NCI-H128 (cell line): ENCODE measurements at regions not wholly inside any gene's neighbourhood (a gene's known extent, or its start where the extent isn't known, plus 50 kb on each side); places are given as distances from the start of the nearest gene placed in this dataset.

Experiments
- DNase-seq: peaks from one replicate; lab custom pipeline; 2025; ENCODE audit not compliant: unreplicated experiment; lab: John Stamatoyannopoulos, UW

GRCh38 chr9:75609401-75609800, 281.1 kb upstream of the PCSK5 start:
- DNase-seq, result no peak

GRCh38 chr9:75610246-75610645, 280.2 kb upstream of the PCSK5 start:
- no peak for DNase-seq

- DNase-seq, result no peak
These were observed 278.3 kb upstream of the PCSK5 start for GRCh38 chr9:75612205-75612604.

GRCh38 chr9:75612754-75613153, 277.7 kb upstream of the PCSK5 start:
- no peak for DNase-seq

GRCh38 chr9:75615284-75615683, 275.2 kb upstream of the PCSK5 start:
- DNase-seq, result peak; percentile 80

GRCh38 chr9:75616052-75616451, 274.4 kb upstream of the PCSK5 start:
- no peak for DNase-seq

- DNase-seq, result no peak
These were observed 273.5 kb upstream of the PCSK5 start for GRCh38 chr9:75616841-75617566.

- DNase-seq, result no peak
These were observed 267.0 kb upstream of the PCSK5 start for GRCh38 chr9:75623462-75623861.

- no peak for DNase-seq
These were observed 265.5 kb upstream of the PCSK5 start for GRCh38 chr9:75624998-75625397.

GRCh38 chr9:75626860-75627259, 263.6 kb upstream of the PCSK5 start:
- no peak for DNase-seq

GRCh38 chr9:75628952-75629351, 261.5 kb upstream of the PCSK5 start:
- no peak for DNase-seq

GRCh38 chr9:75633451-75634057, 256.9 kb upstream of the PCSK5 start:
- no peak for DNase-seq

- no peak for DNase-seq
These were observed 253.9 kb upstream of the PCSK5 start for GRCh38 chr9:75636427-75637045.

GRCh38 chr9:75639971-75640610, 250.4 kb upstream of the PCSK5 start:
- no peak for DNase-seq

GRCh38 chr9:75642522-75642921, 248.0 kb upstream of the PCSK5 start:
- no peak for DNase-seq

- peak; percentile 41 for DNase-seq
These were observed 245.8 kb upstream of the PCSK5 start for GRCh38 chr9:75644649-75645048.

- DNase-seq, result no peak
These were observed 242.4 kb upstream of the PCSK5 start for GRCh38 chr9:75648034-75648433.

- DNase-seq, result no peak
These were observed 241.4 kb upstream of the PCSK5 start for GRCh38 chr9:75649060-75649459.

GRCh38 chr9:75651709-75652108, 238.8 kb upstream of the PCSK5 start:
- DNase-seq, result no peak

- no peak for DNase-seq
These were observed 237.1 kb upstream of the PCSK5 start for GRCh38 chr9:75653335-75653734.

- DNase-seq, result no peak
These were observed 236.7 kb upstream of the PCSK5 start for GRCh38 chr9:75653750-75654149.

- no peak for DNase-seq
These were observed 233.5 kb upstream of the PCSK5 start for GRCh38 chr9:75657015-75657414.
